Stimulated activated CD4-positive, alpha-beta T cell treated with anti-CD3 and anti-CD28 coated beads, Interleukin-12 subunit alpha, Interleukin-12 subunit beta, amount 100 ng/mL, for 48 hours (primary cell): ENCODE measurements at regions not wholly inside any gene's neighbourhood (a gene's known extent, or its start where the extent isn't known, plus 50 kb on each side); places are given as distances from the start of the nearest gene placed in this dataset.

Experiments used
- DNase-seq, 3 donors: peaks; one replicate each; pipeline ENCODE4 v3.0.0-alpha.2; 2020; ENCODE audit warnings: low read depth in 2 of 3, low spot score in 1 of 3

- no peak for DNase-seq
Measured at GRCh38 chr7:109121599-109122300, 552.1 kb downstream of the DNAJB9 start.

GRCh38 chr7:109125001-109125400 lies 555.3 kb downstream of the DNAJB9 start:
- DNase-seq, result no peak

- DNase-seq, result no peak
Measured at GRCh38 chr7:109126404-109127050, 556.9 kb downstream of the DNAJB9 start.

GRCh38 chr7:109127145-109127544 lies 557.5 kb downstream of the DNAJB9 start:
- no peak for DNase-seq

GRCh38 chr7:109131141-109131540 lies 561.5 kb downstream of the DNAJB9 start:
- no peak for DNase-seq

- no peak for DNase-seq
Measured at GRCh38 chr7:109136893-109137292, 567.2 kb downstream of the DNAJB9 start.

GRCh38 chr7:109154748-109155147 lies 585.1 kb downstream of the DNAJB9 start:
- no peak for DNase-seq

GRCh38 chr7:109158246-109158645 lies 588.6 kb downstream of the DNAJB9 start:
- no peak for DNase-seq

- DNase-seq, result no peak
Measured at GRCh38 chr7:109176661-109177060, 607.0 kb downstream of the DNAJB9 start.

GRCh38 chr7:109178342-109178741 lies 608.7 kb downstream of the DNAJB9 start:
- no peak for DNase-seq

- no peak for DNase-seq
Measured at GRCh38 chr7:109179601-109180000, 609.9 kb downstream of the DNAJB9 start.

GRCh38 chr7:109190766-109191398 lies 621.2 kb downstream of the DNAJB9 start:
- no peak for DNase-seq

GRCh38 chr7:109206196-109206595 lies 636.5 kb downstream of the DNAJB9 start:
- no peak for DNase-seq

- DNase-seq, result no peak
Measured at GRCh38 chr7:109213081-109213480, 643.4 kb downstream of the DNAJB9 start.

GRCh38 chr7:109215341-109215740 lies 645.7 kb downstream of the DNAJB9 start:
- no peak for DNase-seq

GRCh38 chr7:109224100-109224499 lies 654.4 kb downstream of the DNAJB9 start:
- DNase-seq, result no peak

GRCh38 chr7:109226699-109227098 lies 657.0 kb downstream of the DNAJB9 start:
- DNase-seq, result no peak

GRCh38 chr7:109235316-109235715 lies 665.6 kb downstream of the DNAJB9 start:
- DNase-seq, result no peak

- DNase-seq, result no peak
Measured at GRCh38 chr7:109246330-109247077, 676.8 kb downstream of the DNAJB9 start.

- DNase-seq, result no peak
Measured at GRCh38 chr7:109256762-109257560, 687.3 kb downstream of the DNAJB9 start.

- DNase-seq, result no peak
Measured at GRCh38 chr7:109259151-109259550, 689.5 kb downstream of the DNAJB9 start.
